ENCODE measurements at regions not wholly inside any gene's neighbourhood (a gene's known extent, or its start where the extent isn't known, plus 50 kb on each side); places are given as distances from the start of the nearest gene placed in this dataset.

DNA sequence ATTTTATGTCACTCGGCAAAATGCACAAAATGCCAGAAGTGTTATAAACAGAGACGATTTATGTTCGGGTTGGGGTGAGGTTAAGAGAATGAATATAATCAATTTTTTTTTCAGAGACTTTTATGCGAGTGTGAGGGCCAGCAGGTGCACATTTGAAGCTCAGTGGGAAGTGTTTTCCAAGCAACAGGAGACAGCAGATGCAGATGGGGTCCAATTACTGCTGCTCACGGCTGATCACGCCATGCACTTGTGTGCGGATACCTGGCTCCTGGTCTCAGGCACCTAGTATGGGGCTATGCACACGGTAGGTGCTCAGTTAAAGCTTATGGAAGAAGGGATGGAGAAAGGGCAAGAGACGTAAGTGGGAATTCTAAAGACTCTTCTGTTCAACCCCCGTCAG, 249.1 kb downstream of the MIAT start:
- H3K9ac ChIP-seq (replicated peaks in 1 of 4; ENCODE audit: extremely low read depth in 1 of 4, low read depth in 3 of 4, low read length in 3 of 4) = no peak overlapping the region
- FAIRE-seq (no peak), DNase-seq (ENCODE audit: low read depth in 1 of 2, low spot score in 2 of 2) (no peak)
- ChIA-PET CTCF (ENCODE audit: partially characterized antibody) (interaction anchor here (1.6 kb wide), 1 partner anchor 12 kb away, joined by 5 read pairs; no protein-coding TSS in a partner anchor), POLR2A (ENCODE audit: partially characterized antibody) (no interaction called here)
- WGBS, 2 experiments (ENCODE audit: extremely low coverage in 1 of 2, insufficient coverage in 1 of 2, insufficient read length in 1 of 2, insufficient replicate concordance in 2 of 2, low coverage in 1 of 2, low lambda C conversion rate in 2 of 2, missing lambda C conversion rate in 1 of 2) = 85% methylated on average over 10 of the region's 10 CpGs; no CpG with 5 or more reads in 1 of the 2 experiments
- H3K9me3 ChIP-seq (ENCODE audit: insufficient read depth in 2 of 2, low read depth in 1 of 2, low read length in 1 of 2) = no peaks in the 10 kb centered on the region
- H3K4me2 ChIP-seq (ENCODE audit: insufficient read depth in 1 of 2, low read depth in 2 of 2, low read length in 2 of 2) = no peak overlapping the region; a peak in 1 of 4 replicates
- H2AK5ac ChIP-seq (ENCODE audit: low read depth, low read length) = 0 out of 2 replicates have a peak overlapping the region, but pooled peaks have one; percentile 17
- H2BK120ac ChIP-seq (replicated peaks; ENCODE audit: low read depth, low read length) = no peak overlapping the region
- H4K5ac ChIP-seq (ENCODE audit: insufficient read length, low read depth, low read length) = no peak overlapping the region
- no peaks in the 10 kb centered on the region for H3K36me3 ChIP-seq (ENCODE audit: control insufficient read depth in 2 of 4, insufficient read depth in 4 of 4, low read length in 3 of 4)
- no peak for TF ChIP-seq NRF1 (IDR thresholded peaks at IDR 0.05; ENCODE audit: low read depth, low read length)
- TF ChIP-seq EZH2 (IDR thresholded peaks at IDR 0.05; ENCODE audit: low read depth, low read length, severe bottlenecking) = no peak
- no peak for TF ChIP-seq TBP (IDR thresholded peaks at IDR 0.05; ENCODE audit: low read depth, low read length)
- no peak for TF ChIP-seq NANOG (IDR thresholded peaks at IDR 0.05; ENCODE audit: insufficient read depth, low read depth, low read length, poor library complexity, severe bottlenecking)
- TF ChIP-seq RAD21 (IDR thresholded peaks at IDR 0.05 in 1 of 2, conservative IDR thresholded peaks at IDR 0.05 in 1 of 2; ENCODE audit: low read depth in 2 of 2, low read length in 2 of 2) = no peak
- TF ChIP-seq BACH1 (IDR thresholded peaks at IDR 0.05; ENCODE audit: low read length) = no peak
- TF ChIP-seq, protein P1, sequence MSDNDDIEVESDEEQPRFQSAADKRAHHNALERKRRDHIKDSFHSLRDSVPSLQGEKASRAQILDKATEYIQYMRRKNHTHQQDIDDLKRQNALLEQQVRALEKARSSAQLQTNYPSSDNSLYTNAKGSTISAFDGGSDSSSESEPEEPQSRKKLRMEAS (IDR thresholded peaks at IDR 0.05) = no peak
- no peak for TF ChIP-seq RBBP5 (IDR thresholded peaks at IDR 0.05; ENCODE audit: borderline replicate concordance, low read depth, low read length)
- TF ChIP-seq, protein P2, sequence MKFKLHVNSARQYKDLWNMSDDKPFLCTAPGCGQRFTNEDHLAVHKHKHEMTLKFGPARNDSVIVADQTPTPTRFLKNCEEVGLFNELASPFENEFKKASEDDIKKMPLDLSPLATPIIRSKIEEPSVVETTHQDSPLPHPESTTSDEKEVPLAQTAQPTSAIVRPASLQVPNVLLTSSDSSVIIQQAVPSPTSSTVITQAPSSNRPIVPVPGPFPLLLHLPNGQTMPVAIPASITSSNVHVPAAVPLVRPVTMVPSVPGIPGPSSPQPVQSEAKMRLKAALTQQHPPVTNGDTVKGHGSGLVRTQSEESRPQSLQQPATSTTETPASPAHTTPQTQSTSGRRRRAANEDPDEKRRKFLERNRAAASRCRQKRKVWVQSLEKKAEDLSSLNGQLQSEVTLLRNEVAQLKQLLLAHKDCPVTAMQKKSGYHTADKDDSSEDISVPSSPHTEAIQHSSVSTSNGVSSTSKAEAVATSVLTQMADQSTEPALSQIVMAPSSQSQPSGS (IDR thresholded peaks at IDR 0.05; ENCODE audit: low read length) = no peak
- H2BK12ac ChIP-seq (ENCODE audit: low read depth, low read length) = peak overlapping the region; percentile 27; the same call in 1 of the 2 replicates
- no peak overlapping the region for H4K91ac ChIP-seq (replicated peaks; ENCODE audit: insufficient read length, low read length)
- no peaks in the 10 kb centered on the region for H4K20me1 ChIP-seq (replicated peaks in 1 of 2; ENCODE audit: control insufficient read depth in 1 of 2, insufficient read depth in 2 of 2, low read length in 2 of 2)
- peaks cover 0 to 12% (median 7%) of the 10 kb centered on the region in 4 experiments; a peak in 5 of 7 replicates for H3K27me3 ChIP-seq (replicated peaks in 1 of 4; ENCODE audit: control insufficient read depth in 3 of 4, extremely low read depth in 1 of 4, insufficient read depth in 3 of 4, low read length in 3 of 4)
- no peak overlapping the region for H3K14ac ChIP-seq (ENCODE audit: insufficient read length)
- peaks cover 10% of the 10 kb centered on the region; the same call in 1 of the 2 replicates for H3K23me2 ChIP-seq (ENCODE audit: low read depth, low read length)
- H2BK15ac ChIP-seq (ENCODE audit: low read length) = no peak overlapping the region
- H3K23ac ChIP-seq (ENCODE audit: insufficient read length) = no peak overlapping the region
- peaks cover 6 to 15% (median 12%) of the 10 kb centered on the region in 4 experiments for H3K4me1 ChIP-seq (replicated peaks in 1 of 4; ENCODE audit: control insufficient read depth in 3 of 4, insufficient read depth in 4 of 4, low read length in 3 of 4)
- no peak overlapping the region for H2BK5ac ChIP-seq (ENCODE audit: low read depth, low read length)
- no peak overlapping the region for H2BK20ac ChIP-seq (ENCODE audit: low read length)
- H2AFZ ChIP-seq (ENCODE audit: low read length) = no peak overlapping the region
- no peaks in the 10 kb centered on the region for H3K79me2 ChIP-seq (ENCODE audit: control insufficient read depth in 1 of 2, insufficient read depth in 2 of 2, low read length in 2 of 2)
- H3K79me1 ChIP-seq (ENCODE audit: low read depth, low read length) = no peaks in the 10 kb centered on the region
- H4K8ac ChIP-seq (ENCODE audit: extremely low read depth, insufficient read depth, low read length) = no peak overlapping the region
- H3K18ac ChIP-seq (ENCODE audit: extremely low read depth, low read length) = no peak overlapping the region
- H3K27ac ChIP-seq (ENCODE audit: low read depth, low read length) = no peak overlapping the region
- no peak overlapping the region for H3K56ac ChIP-seq (replicated peaks; ENCODE audit: insufficient read length, low read depth, low read length)
- H3K4ac ChIP-seq (replicated peaks; ENCODE audit: insufficient read length, low read depth, low read length) = no peak overlapping the region
- H3K4me3 ChIP-seq (ENCODE audit: extremely low read depth in 1 of 4, insufficient read depth in 2 of 4, low read depth in 3 of 4, low read length in 4 of 4) = no peak overlapping the region

Measured in H1 (cell line).